WTC11 (cell line): ENCODE measurements at regions not wholly inside any gene's neighbourhood (a gene's known extent, or its start where the extent isn't known, plus 50 kb on each side); places are given as distances from the start of the nearest gene placed in this dataset.

Source experiments
- ESRRA ChIP-seq: sonication (generic); formaldehyde crosslinking; IDR thresholded peaks from 2 replicates; pipeline ENCODE4 v1.8.1; 2022; ENCODE audit warnings: mild to moderate bottlenecking, missing genetic modification reagents, borderline replicate concordance
- TF ChIP-seq, protein P1 (sequence below): fragments of 200-600 bp; IDR thresholded peaks from 2 replicates; pipeline ENCODE4 v1.8.0; 2022; ENCODE audit warnings: antibody characterized with exemption

DNA sequence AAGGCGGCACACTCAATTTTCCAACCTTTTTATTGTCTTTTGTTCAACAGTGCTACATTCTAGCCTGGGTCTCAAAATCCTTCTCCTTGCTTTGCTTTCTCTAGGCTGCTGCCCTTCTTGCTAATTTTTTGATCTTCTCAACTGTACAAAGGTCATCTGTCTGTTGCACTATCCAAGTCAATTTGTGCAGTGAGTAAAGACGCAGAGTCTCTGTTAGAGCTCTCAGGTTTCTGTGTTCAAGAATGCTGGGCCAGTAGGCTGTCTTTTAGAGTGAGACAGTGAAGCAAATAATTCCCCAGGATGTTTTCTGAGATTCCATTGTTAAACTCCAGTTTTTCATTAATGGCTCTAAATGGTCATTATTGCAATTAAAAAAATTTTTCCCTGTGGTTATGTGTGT lies 255.7 kb upstream of the ACTBL2 start:
- no peak for TF ChIP-seq ESRRA (CRISPR knock-in tag)
- TF ChIP-seq, protein P1, sequence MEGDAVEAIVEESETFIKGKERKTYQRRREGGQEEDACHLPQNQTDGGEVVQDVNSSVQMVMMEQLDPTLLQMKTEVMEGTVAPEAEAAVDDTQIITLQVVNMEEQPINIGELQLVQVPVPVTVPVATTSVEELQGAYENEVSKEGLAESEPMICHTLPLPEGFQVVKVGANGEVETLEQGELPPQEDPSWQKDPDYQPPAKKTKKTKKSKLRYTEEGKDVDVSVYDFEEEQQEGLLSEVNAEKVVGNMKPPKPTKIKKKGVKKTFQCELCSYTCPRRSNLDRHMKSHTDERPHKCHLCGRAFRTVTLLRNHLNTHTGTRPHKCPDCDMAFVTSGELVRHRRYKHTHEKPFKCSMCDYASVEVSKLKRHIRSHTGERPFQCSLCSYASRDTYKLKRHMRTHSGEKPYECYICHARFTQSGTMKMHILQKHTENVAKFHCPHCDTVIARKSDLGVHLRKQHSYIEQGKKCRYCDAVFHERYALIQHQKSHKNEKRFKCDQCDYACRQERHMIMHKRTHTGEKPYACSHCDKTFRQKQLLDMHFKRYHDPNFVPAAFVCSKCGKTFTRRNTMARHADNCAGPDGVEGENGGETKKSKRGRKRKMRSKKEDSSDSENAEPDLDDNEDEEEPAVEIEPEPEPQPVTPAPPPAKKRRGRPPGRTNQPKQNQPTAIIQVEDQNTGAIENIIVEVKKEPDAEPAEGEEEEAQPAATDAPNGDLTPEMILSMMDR, result no peak
